ENCODE measurements at regions not wholly inside any gene's neighbourhood (a gene's known extent, or its start where the extent isn't known, plus 50 kb on each side); places are given as distances from the start of the nearest gene placed in this dataset.
"Not testable (repeated sequence)": the region's sequence is repeated elsewhere in the genome, so short reads cannot be mapped to it uniquely, and the experiment has no call there.

GRCh38 chr10:28354511-28354910, 51.6 kb upstream of the MPP7 start:
- Mint-ChIP-seq H3K36me3 (peaks cover 0 to 4% (median 0%) of the 10 kb centered on the region in 3 donors), H3K27me3 (ENCODE audit: low read depth in 3 of 3) (peaks cover 2 to 3% (median 3%) of the 10 kb centered on the region in 3 donors), H3K27ac (no peak overlapping the region), H3K4me1 (no peaks in the 10 kb centered on the region), H3K4me3 (no peak overlapping the region), H3K9me3 (no peaks in the 10 kb centered on the region)
- no peak for DNase-seq

DNA sequence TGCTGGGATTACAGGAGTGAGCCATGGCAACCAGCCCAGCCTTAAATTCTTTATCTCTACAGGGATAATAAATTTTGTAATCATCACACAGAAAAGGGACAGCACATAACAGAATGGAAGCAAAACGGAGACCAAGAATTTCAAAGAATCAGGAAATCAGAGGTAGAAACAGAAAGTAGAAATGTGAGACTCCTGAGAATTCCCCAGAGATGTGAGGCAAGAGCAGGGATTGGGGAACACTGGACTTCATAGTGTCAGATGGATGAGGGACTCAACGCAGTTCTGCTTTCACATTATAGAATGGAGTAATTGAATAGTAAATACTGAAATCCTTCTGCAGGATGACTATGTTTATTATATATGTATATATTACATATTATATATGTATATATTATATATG, 52.5 kb upstream of the MPP7 start:
- Mint-ChIP-seq H3K4me3 (no peak overlapping the region), H3K36me3 (peaks cover 0 to 4% (median 0%) of the 10 kb centered on the region in 3 donors), H3K27ac (no peak overlapping the region)

DNA sequence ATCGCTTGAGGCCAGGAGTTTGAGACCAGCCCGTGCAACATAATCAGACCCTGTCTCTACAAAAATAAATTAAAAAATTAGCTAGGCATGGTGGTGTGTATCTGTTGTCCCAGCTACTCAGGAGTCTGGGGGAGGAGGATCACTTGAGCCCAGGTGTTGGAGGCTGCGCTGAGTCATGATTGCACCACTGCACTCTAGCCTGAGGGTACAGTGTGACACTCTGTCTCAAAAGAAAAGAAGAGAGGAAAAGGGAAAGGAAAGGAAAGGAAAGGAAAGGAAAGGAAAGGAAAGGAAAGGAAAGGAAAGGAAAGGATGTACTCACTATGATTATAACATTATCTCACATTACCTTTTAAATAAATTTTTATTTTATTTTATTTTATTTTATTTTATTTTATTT, 56.5 kb upstream of the MPP7 start:
- no peak for DNase-seq
- peaks cover 2 to 3% (median 3%) of the 10 kb centered on the region in 3 donors for H3K27me3 Mint-ChIP-seq (ENCODE audit: low read depth in 3 of 3)
- H3K9me3 Mint-ChIP-seq = no peaks in the 10 kb centered on the region
- H3K27ac Mint-ChIP-seq = no peak overlapping the region
- H3K36me3 Mint-ChIP-seq = no peaks in the 10 kb centered on the region
- H3K4me1 Mint-ChIP-seq = no peaks in the 10 kb centered on the region
- no peak overlapping the region for H3K4me3 Mint-ChIP-seq

More for the DNA sequence above, 52.5 kb upstream of the MPP7 start:
- no peaks in the 10 kb centered on the region for H3K9me3 Mint-ChIP-seq
- H3K27me3 Mint-ChIP-seq (ENCODE audit: low read depth in 3 of 3) = peaks cover 2 to 4% (median 3%) of the 10 kb centered on the region in 3 donors
- no peak for DNase-seq
- H3K4me1 Mint-ChIP-seq = no peaks in the 10 kb centered on the region

DNA sequence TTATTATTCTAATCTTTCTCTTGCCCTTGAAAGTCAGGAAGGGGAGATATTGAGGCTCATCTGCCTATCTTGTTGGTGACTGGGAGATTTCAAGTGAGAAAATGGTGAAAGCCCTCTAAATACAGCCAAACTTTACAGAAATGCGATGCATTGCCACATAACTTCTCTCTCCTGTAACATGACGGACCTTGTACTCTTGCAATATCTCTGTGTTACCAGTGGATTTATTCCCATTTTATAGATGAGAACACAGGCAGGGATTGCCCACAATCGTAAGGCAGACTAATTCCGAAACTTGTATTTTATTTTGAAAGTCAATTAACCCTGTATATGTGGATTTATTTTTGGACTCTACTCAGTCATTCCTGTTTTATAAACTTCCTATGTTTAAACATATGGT, 57.3 kb upstream of the MPP7 start:
- Mint-ChIP-seq H3K36me3 (no peaks in the 10 kb centered on the region), H3K4me1 (peaks cover 0 to 1% of the 10 kb centered on the region in 2 donors), H3K27ac (no peak overlapping the region), H3K27me3 (ENCODE audit: low read depth in 3 of 3) (peaks cover 0 to 3% (median 2%) of the 10 kb centered on the region in 3 donors), H3K4me3 (no peak overlapping the region), H3K9me3 (no peaks in the 10 kb centered on the region)
- DNase-seq = no peak

GRCh38 chr10:28363376-28363775, 60.5 kb upstream of the MPP7 start:
- peaks cover 0 to 3% (median 0%) of the 10 kb centered on the region in 3 donors for H3K27me3 Mint-ChIP-seq (ENCODE audit: low read depth in 3 of 3)
- no peaks in the 10 kb centered on the region for H3K9me3 Mint-ChIP-seq
- peaks cover 0 to 4% (median 0%) of the 10 kb centered on the region in 3 donors for H3K36me3 Mint-ChIP-seq
- H3K27ac Mint-ChIP-seq = no peak overlapping the region
- no peak for DNase-seq
- H3K4me1 Mint-ChIP-seq = peaks cover 25 to 29% of the 10 kb centered on the region in 2 donors
- no peak overlapping the region for H3K4me3 Mint-ChIP-seq

- H3K27ac Mint-ChIP-seq = peak overlapping the region; percentile 55 to 95 (median 88)
- H3K4me1 Mint-ChIP-seq = peaks cover 39 to 41% of the 10 kb centered on the region in 2 donors
- DNase-seq = no peak
- H3K27me3 Mint-ChIP-seq (ENCODE audit: low read depth in 3 of 3) = peaks cover 0 to 2% (median 0%) of the 10 kb centered on the region in 3 donors
- H3K36me3 Mint-ChIP-seq = peaks cover 0 to 4% (median 0%) of the 10 kb centered on the region in 3 donors
- H3K9me3 Mint-ChIP-seq = no peaks in the 10 kb centered on the region
- H3K4me3 Mint-ChIP-seq = peak overlapping the region in 3 of 5 donors; percentile 18 to 40 (median 39)
These were observed 63.0 kb upstream of the MPP7 start for GRCh38 chr10:28365840-28366239.

DNA sequence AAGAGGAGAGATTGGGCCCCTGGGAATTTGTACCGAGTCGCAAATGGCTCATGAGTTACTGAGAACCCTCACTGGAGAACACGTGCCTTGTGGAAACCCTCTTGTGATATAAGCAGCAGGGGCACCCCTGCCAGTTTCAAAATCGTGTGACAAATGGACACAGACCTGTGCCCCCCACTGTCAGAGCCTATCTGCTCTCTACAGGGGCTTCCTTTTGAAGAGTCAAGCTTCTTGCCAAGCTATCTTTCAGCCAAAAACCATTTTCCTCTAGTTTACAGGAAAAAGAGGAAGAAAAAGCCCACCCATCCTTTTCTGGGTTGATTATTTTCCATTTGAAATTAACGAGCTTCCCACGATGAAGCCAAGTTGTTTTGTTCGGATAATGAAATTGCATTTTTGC, 64.1 kb upstream of the MPP7 start:
- peak overlapping the region; percentile 90 to 96 (median 93) for H3K27ac Mint-ChIP-seq
- no peak overlapping the region for H3K4me3 Mint-ChIP-seq
- H3K9me3 Mint-ChIP-seq = no peaks in the 10 kb centered on the region
- H3K4me1 Mint-ChIP-seq = peaks cover 39 to 41% of the 10 kb centered on the region in 2 donors
- peaks cover 0 to 4% (median 0%) of the 10 kb centered on the region in 3 donors for H3K36me3 Mint-ChIP-seq
- DNase-seq = no peak
- peaks cover 0 to 2% (median 0%) of the 10 kb centered on the region in 3 donors for H3K27me3 Mint-ChIP-seq (ENCODE audit: low read depth in 3 of 3)

DNA sequence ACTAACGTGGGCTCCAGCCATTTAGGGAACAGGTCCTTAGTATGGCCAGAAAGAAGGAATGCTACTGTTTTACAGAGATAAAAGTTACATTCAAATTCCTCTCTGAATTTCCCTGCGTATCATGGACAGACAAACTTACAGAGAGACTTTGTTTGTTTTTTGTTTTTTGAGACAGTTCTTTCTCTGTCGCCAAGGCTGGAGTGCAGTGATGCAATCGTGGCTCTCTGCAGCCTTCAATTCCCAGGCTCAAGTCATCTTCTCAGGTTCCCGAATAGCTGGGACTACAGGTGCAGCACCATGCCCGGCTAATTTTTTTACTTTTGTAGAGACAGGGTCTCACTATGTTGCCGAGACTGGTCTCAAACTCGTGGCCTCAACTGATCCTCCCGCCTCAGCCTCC, 64.5 kb upstream of the MPP7 start:
- peaks cover 0 to 2% (median 0%) of the 10 kb centered on the region in 3 donors for H3K27me3 Mint-ChIP-seq (ENCODE audit: low read depth in 3 of 3)
- no peak for DNase-seq
- H3K4me3 Mint-ChIP-seq = peak overlapping the region in 3 of 5 donors; percentile 68 to 87 (median 80)
- peaks cover 0 to 4% (median 0%) of the 10 kb centered on the region in 3 donors for H3K36me3 Mint-ChIP-seq
- peak overlapping the region; percentile 90 to 96 (median 93) for H3K27ac Mint-ChIP-seq
- H3K9me3 Mint-ChIP-seq = no peaks in the 10 kb centered on the region
- peaks cover 39 to 41% of the 10 kb centered on the region in 2 donors for H3K4me1 Mint-ChIP-seq

GRCh38 chr10:28367929-28368484, 65.1 kb upstream of the MPP7 start:
- peaks cover 39 to 41% of the 10 kb centered on the region in 2 donors for H3K4me1 Mint-ChIP-seq
- no peaks in the 10 kb centered on the region for H3K9me3 Mint-ChIP-seq
- peaks cover 0 to 4% (median 0%) of the 10 kb centered on the region in 3 donors for H3K36me3 Mint-ChIP-seq
- H3K4me3 Mint-ChIP-seq = peak overlapping the region; percentile 68 to 87 (median 85)
- peak overlapping the region; percentile 90 to 96 (median 93) for H3K27ac Mint-ChIP-seq
- DNase-seq = peak; percentile 70 to 72 (median 71)
- peaks cover 0 to 2% (median 0%) of the 10 kb centered on the region in 3 donors for H3K27me3 Mint-ChIP-seq (ENCODE audit: low read depth in 3 of 3)

DNA sequence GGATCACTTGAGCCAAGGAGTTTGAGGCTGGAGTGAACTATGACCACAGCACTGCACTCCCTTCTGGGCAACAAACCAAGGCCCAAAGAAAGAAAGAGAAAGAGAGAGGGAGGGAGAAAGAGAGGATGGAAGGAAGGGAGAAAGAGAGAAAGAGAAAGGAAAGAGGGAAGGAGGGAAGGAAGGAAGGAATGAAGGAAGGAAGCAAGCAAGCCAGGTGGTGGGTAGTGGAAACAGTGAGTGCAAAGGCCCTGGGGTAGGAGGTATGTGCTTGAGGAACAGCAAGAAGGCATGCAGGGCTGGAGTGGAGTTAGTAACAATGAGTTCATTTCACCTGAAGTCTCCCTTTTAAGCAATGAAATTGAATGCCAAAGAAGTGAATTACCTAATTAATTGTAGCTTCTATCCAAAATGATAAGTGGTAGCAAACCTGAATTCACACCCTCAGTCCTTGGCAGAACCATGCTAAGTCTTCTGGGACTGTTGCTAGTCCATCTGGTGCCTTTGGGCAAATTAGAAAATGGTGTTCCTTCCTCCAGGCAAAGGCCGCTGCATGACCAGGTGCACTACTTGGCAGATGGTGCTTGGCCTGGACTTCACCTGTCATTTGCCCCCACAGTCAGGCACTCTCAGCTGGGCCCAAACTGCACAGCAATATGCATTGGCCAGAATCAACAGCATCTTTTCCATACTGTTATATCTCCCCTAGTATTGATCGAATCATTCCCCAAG, 67.4 kb upstream of the MPP7 start:
- peak overlapping the region in 5 of 6 donors; percentile 29 to 66 (median 43) for H3K27ac Mint-ChIP-seq
- H3K9me3 Mint-ChIP-seq = no peaks in the 10 kb centered on the region
- H3K36me3 Mint-ChIP-seq = peaks cover 0 to 4% (median 0%) of the 10 kb centered on the region in 3 donors
- no peak overlapping the region for H3K4me3 Mint-ChIP-seq
- peaks cover 39% of the 10 kb centered on the region in 2 donors for H3K4me1 Mint-ChIP-seq
- DNase-seq = no peak
- H3K27me3 Mint-ChIP-seq (ENCODE audit: low read depth in 3 of 3) = peaks cover 0 to 2% (median 0%) of the 10 kb centered on the region in 3 donors

DNA sequence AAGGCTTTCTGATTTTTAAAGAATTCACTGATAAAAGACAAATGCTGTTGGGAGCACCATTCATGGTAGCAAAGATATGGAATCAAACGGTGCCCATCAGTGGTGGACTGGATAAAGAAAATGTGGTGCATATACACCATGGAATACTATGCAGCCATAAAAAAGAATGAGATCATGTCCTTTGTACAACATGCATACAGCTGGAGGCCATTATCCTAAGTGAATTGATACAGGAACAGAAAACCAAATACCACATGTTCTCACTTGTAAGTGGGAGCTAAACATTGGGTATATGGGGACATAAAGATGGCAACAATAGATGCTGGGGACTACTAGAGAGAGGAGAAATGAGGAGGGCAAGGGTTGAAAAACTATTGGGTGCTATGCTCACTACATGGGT, 68.8 kb upstream of the MPP7 start:
- Mint-ChIP-seq H3K4me1 (peaks cover 28 to 30% of the 10 kb centered on the region in 2 donors), H3K27ac (peak overlapping the region in 4 of 6 donors; percentile 2 to 70 (median 51))
- H3K4me3 Mint-ChIP-seq; H3K27me3 Mint-ChIP-seq (ENCODE audit: low read depth in 3 of 3); DNase-seq; H3K36me3 Mint-ChIP-seq; H3K9me3 Mint-ChIP-seq: not testable (repeated sequence)

GRCh38 chr10:28374036-28374435, 71.2 kb upstream of the MPP7 start:
- Mint-ChIP-seq H3K36me3 (no peaks in the 10 kb centered on the region), H3K27me3 (ENCODE audit: low read depth in 3 of 3) (peaks cover 0 to 2% (median 0%) of the 10 kb centered on the region in 3 donors), H3K9me3 (no peaks in the 10 kb centered on the region), H3K4me1 (peaks cover 5 to 8% of the 10 kb centered on the region in 2 donors), H3K27ac (no peak overlapping the region), H3K4me3 (no peak overlapping the region)
- no peak for DNase-seq

DNA sequence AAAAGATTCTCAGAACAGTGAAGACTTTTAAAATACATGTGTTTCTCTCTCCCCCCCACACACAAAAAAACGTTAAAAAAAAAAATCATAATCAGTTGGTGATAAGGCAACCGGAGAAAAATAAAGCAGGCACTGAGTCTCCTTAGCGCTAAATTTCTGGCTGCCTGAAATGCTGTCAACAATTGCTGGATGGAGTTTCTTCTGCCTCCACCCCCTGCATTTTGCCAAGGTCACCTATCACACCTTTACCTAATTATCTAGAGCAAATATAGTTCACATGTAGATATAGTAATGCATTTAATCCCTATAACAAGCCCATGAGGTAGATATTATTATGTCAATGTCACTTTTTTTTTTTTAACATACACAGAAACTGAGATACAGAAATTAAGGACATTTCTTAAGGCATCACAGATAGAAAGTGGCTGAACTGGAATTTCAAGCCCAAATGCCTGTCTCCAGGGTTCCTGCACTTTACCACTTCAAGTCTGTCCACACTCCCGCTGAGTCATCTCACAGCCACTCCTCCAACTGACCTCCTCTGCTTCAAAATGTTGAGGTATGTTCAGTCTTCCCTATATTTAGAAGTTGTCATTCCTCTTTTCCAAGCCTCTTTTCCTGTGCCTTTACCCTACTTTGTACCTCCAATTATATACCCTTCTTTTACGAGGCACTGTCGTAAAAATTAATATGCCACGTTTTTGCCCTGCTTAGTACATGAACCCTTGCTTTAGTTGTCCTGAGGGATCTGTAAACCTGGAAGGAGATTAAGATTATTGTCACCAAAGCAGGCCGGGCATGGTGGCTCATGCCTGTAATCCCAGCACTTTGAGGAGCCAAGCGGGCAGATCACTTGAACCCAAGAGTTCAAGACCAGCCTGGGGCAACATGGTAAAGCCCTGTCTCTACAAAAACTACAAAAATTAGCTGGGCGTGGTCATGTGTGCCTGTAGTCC, 72.8 kb upstream of the MPP7 start:
- Mint-ChIP-seq H3K36me3 (no peaks in the 10 kb centered on the region), H3K4me1 (peaks cover 0 to under 1% of the 10 kb centered on the region in 2 donors), H3K4me3 (no peak overlapping the region), H3K27ac (no peak overlapping the region), H3K27me3 (ENCODE audit: low read depth in 3 of 3) (no peaks in the 10 kb centered on the region), H3K9me3 (no peaks in the 10 kb centered on the region)
- DNase-seq = no peak
